Esophagus muscularis mucosa (tissue), 4 donors: ENCODE measurements at regions not wholly inside any gene's neighbourhood (a gene's known extent, or its start where the extent isn't known, plus 50 kb on each side); places are given as distances from the start of the nearest gene placed in this dataset.

Source experiments
- DNase-seq: peaks from one replicate; pipeline ENCODE4 v3.0.0-alpha.2; 2017; ENCODE audit errors: extremely low spot score
- H3K27ac ChIP-seq, 4 donors: fragments of 200-600 bp; sonication (generic); replicated peaks in 1 of 4; 1 replicate in 3 of 4; 2 replicates in 1 of 4; pipeline ENCODE4 v1.5.1; 2016 to 2019; ENCODE audit warnings: mild to moderate bottlenecking in 1 of 4
- H3K27me3 ChIP-seq, 4 donors: fragments of 200-600 bp; sonication (generic); one replicate each; pipeline versions ENCODE4 v1.5.1 to v1.6.0; 2016 to 2019
- H3K36me3 ChIP-seq, 4 donors: fragments of 200-600 bp; sonication (generic); one replicate each; pipeline ENCODE4 v1.5.1; 2016 to 2019
- H3K4me1 ChIP-seq, 4 donors: fragments of 200-600 bp; sonication (generic); one replicate each; pipeline ENCODE4 v1.5.1; 2016 to 2019
- H3K4me3 ChIP-seq, 4 donors: fragments of 200-600 bp; sonication (generic); 1 replicate in 2 of 4; 2 replicates in 2 of 4; pipeline ENCODE4 v1.5.1; 2016 to 2019; ENCODE audit warnings: mild to moderate bottlenecking in 4 of 4, moderate library complexity in 1 of 4
- H3K9me3 ChIP-seq, 4 donors: fragments of 200-600 bp; sonication (generic); 1 replicate in 3 of 4; 2 replicates in 1 of 4; pipeline ENCODE4 v1.5.1; 2016 to 2019
- EP300 ChIP-seq: sonication (generic); formaldehyde crosslinking; IDR thresholded peaks from one replicate; pipeline ENCODE4 v1.6.1; 2017; ENCODE audit warnings: antibody characterized with exemption
- POLR2A ChIP-seq: fragments of 450-650 bp; IDR thresholded peaks from one replicate; pipeline ENCODE4 v1.6.1; 2017; ENCODE audit warnings: antibody characterized with exemption, moderate library complexity, mild to moderate bottlenecking, low read depth
- POLR2AphosphoS5 ChIP-seq, 2 donors: sonication (generic); formaldehyde crosslinking; IDR thresholded peaks; one replicate each; pipeline ENCODE4 v1.6.1; 2017; ENCODE audit warnings: antibody characterized with exemption in 2 of 2
- WGBS: methylation state at CpG from one replicate; pipeline ENCODE4 v1.1.5; 2018; 5-methylcytosine and 5-hydroxymethylcytosine counted together
- intact Hi-C: fragments of 100-400 bp; cut with DNase I; formaldehyde crosslinking; loops from one replicate; pipeline ENCODE4 v1.15.1; 2023
- TF ChIP-seq, protein P1 (sequence below), 3 experiments: fragments of 200-600 bp in 2 of 3; fragments of 450-650 bp in 1 of 3; sonication (generic) in 2 of 3; IDR thresholded peaks; one replicate each; pipeline ENCODE4 v1.5.1; 2017 to 2019; ENCODE audit warnings: antibody characterized with exemption in 3 of 3, mild to moderate bottlenecking in 2 of 3, moderate library complexity in 1 of 3

DNA sequence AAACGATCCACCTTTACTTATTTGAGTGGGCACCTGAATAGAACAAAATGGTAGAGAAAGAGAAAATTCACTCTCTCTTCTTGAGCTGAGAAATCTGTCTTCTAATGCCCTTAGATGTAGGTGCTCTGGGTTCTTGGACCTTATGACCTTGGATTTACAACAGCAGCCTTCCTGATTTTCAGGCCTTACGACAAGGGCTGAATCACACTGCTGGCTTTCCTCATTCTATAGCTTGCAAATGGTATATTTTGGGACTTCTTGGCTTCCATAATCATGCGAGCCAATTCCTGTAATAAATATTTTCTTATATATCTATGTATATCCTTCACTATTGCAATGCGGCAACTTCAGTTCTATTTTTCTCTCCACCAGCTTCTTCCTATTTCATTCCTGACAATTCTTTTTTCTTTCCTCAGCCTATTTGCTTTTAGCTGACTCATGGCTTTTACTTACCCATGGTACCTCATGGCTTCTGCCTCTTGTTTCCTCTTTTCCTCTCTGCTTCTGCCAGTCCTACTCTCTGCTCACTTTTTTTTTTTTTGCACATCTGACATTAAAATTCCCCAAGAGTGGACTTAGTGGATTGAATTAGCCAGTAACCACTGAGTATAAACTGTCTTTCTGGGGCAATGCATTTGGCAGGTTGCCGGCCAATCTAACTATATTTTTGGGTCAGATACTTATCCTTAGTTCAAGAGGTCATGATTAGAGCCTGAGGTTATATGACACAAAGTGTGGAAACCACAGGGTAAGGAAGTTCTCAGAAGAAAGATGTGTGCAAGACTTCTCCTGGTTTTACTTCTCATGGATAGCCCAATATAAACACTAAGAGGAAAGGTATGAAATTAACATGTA lies 359.5 kb downstream of the TMEM135 start:
- intact Hi-C loops: no loop called here
- H3K4me3 ChIP-seq: no peak overlapping the region
- no peaks in the 10 kb centered on the region for H3K4me1 ChIP-seq
- H3K36me3 ChIP-seq: no peaks in the 10 kb centered on the region
- no peak for TF ChIP-seq EP300
- TF ChIP-seq, protein P1, sequence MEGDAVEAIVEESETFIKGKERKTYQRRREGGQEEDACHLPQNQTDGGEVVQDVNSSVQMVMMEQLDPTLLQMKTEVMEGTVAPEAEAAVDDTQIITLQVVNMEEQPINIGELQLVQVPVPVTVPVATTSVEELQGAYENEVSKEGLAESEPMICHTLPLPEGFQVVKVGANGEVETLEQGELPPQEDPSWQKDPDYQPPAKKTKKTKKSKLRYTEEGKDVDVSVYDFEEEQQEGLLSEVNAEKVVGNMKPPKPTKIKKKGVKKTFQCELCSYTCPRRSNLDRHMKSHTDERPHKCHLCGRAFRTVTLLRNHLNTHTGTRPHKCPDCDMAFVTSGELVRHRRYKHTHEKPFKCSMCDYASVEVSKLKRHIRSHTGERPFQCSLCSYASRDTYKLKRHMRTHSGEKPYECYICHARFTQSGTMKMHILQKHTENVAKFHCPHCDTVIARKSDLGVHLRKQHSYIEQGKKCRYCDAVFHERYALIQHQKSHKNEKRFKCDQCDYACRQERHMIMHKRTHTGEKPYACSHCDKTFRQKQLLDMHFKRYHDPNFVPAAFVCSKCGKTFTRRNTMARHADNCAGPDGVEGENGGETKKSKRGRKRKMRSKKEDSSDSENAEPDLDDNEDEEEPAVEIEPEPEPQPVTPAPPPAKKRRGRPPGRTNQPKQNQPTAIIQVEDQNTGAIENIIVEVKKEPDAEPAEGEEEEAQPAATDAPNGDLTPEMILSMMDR (IDR thresholded peaks at IDR 0.05): no peak
- TF ChIP-seq POLR2A: no peak
- no peak for TF ChIP-seq POLR2AphosphoS5 (IDR thresholded peaks at IDR 0.05)
- peaks cover 0 to 8% (median 0%) of the 10 kb centered on the region in 4 donors for H3K9me3 ChIP-seq
- H3K27me3 ChIP-seq: no peaks in the 10 kb centered on the region
- no peak for DNase-seq
- H3K27ac ChIP-seq: no peak overlapping the region
- WGBS: 82% methylated on average over 5 of the region's 5 CpGs

DNA sequence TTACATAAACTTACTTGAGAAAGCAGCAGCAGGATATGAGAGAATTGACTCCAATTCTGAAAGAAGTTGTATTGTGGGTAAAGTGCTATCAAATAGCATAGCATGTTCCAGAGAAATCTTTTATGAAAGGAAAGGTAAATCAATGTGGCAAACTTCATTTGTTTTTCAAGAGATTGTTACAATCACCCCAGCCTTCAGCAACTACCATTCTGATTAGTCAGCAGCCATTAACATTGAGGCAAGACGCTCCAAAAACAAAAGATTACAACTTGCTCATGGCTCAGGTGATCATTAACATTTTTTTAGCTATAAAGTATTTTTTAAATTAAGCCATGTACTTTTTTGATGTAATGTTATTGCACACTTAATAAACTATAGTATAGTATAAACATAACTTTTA lies 357.2 kb downstream of the TMEM135 start:
- H3K9me3 ChIP-seq: peaks cover 0 to 8% (median 0%) of the 10 kb centered on the region in 4 donors
- H3K36me3 ChIP-seq: no peaks in the 10 kb centered on the region
- intact Hi-C loops: no loop called here
- no peaks in the 10 kb centered on the region for H3K4me1 ChIP-seq
- H3K4me3 ChIP-seq: no peak overlapping the region
- no peak overlapping the region for H3K27ac ChIP-seq
- no peak for DNase-seq
- 97% methylated on average over 1 of the region's 1 CpG for WGBS
- no peaks in the 10 kb centered on the region for H3K27me3 ChIP-seq
- no peak for TF ChIP-seq EP300
- no peak for TF ChIP-seq POLR2AphosphoS5 (IDR thresholded peaks at IDR 0.05)
- TF ChIP-seq POLR2A: no peak
- TF ChIP-seq, protein P1 (IDR thresholded peaks at IDR 0.05): no peak

DNA sequence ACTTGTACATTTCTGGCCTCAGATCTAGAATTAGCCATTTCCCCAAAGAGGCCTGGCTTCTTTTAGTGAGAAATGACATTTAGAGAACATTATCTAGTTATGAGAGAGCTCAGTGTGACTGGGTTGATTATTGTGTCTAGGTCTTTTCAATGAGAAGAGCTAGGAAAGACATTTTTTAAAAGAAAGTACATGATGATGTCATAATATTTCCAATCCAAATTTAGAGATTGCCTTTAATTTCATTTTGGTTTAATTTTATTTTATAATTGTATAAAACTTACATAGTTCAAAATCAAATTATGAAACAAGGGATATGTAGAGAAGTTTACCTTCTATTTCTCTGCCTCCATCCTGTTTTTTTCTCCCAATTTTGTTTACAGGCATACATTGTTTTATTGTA lies 354.9 kb downstream of the TMEM135 start:
- Histone ChIP-seq H3K27me3 (no peaks in the 10 kb centered on the region), H3K4me3 (no peak overlapping the region), H3K36me3 (no peaks in the 10 kb centered on the region), H3K27ac (no peak overlapping the region), H3K4me1 (no peaks in the 10 kb centered on the region), H3K9me3 (peaks cover 0 to 8% (median 0%) of the 10 kb centered on the region in 4 donors)
- no peak for DNase-seq
- TF ChIP-seq, protein P1 (IDR thresholded peaks at IDR 0.05): no peak
- TF ChIP-seq POLR2AphosphoS5 (IDR thresholded peaks at IDR 0.05): no peak
- intact Hi-C loops: no loop called here

DNA sequence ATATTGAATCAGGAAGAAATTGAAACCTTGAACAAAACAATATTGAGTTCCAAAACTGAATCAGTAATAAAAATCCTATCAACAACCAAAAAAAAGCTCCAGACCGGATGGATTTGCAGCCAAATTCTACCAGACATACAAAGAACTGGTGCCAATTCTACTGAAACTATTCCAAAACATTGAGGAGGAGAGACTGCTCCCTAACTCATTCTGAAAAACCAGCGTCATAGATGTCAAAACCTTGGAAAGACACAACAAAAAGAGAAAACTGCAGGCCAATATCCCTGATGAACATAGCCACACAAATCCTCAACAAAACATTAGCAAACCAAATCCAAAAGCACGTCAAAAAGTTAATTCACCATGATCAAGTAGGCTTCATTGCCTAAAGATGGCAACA lies 353.8 kb downstream of the TMEM135 start:
- Histone ChIP-seq H3K4me3 (no peak overlapping the region), H3K4me1 (no peaks in the 10 kb centered on the region), H3K36me3 (no peaks in the 10 kb centered on the region), H3K27me3 (no peaks in the 10 kb centered on the region), H3K9me3 (peaks cover 0 to 8% (median 1%) of the 10 kb centered on the region in 4 donors), H3K27ac (no peak overlapping the region)
- TF ChIP-seq EP300: no peak
- TF ChIP-seq, protein P1 (IDR thresholded peaks at IDR 0.05): no peak
- TF ChIP-seq POLR2A: no peak
- TF ChIP-seq POLR2AphosphoS5 (IDR thresholded peaks at IDR 0.05): no peak
- no peak for DNase-seq
- intact Hi-C loops: no loop called here
- 55% methylated on average over 3 of the region's 3 CpGs for WGBS
